SJSA1 (cell line): ENCODE measurements at regions not wholly inside any gene's neighbourhood (a gene's known extent, or its start where the extent isn't known, plus 50 kb on each side); places are given as distances from the start of the nearest gene placed in this dataset.
"Not testable (repeated sequence)": the region's sequence is repeated elsewhere in the genome, so short reads cannot be mapped to it uniquely, and the experiment has no call there.

Experiments
- DNase-seq, 2 experiments: peaks; one replicate each; pipeline ENCODE4 v3.0.0-alpha.2; 2015 to 2020; ENCODE audit warnings: low spot score in 2 of 2, low read depth in 1 of 2
- H3K27ac ChIP-seq: fragments of 250-450 bp; sonication (Bioruptor Pico); 2 replicates; pipeline ENCODE4 v1.5.1; 2020; ENCODE audit warnings: mild to moderate bottlenecking, moderate library complexity
- H3K27me3 ChIP-seq: fragments of 250-450 bp; sonication (Bioruptor Pico); replicated peaks from 2 replicates; pipeline ENCODE4 v1.5.1; 2020; ENCODE audit warnings: mild to moderate bottlenecking, moderate library complexity
- H3K36me3 ChIP-seq: fragments of 250-450 bp; sonication (Bioruptor Pico); 2 replicates; pipeline ENCODE4 v1.5.1; 2020; ENCODE audit warnings: mild to moderate bottlenecking
- H3K4me1 ChIP-seq: fragments of 250-450 bp; sonication (Bioruptor Pico); replicated peaks from 2 replicates; pipeline ENCODE4 v1.6.1; 2021; ENCODE audit warnings: mild to moderate bottlenecking
- H3K4me3 ChIP-seq: fragments of 250-450 bp; sonication (Bioruptor Pico); 2 replicates; pipeline ENCODE4 v1.5.1; 2020; ENCODE audit warnings: mild to moderate bottlenecking
- H3K9me3 ChIP-seq: fragments of 250-450 bp; sonication (Bioruptor Pico); replicated peaks from 2 replicates; pipeline ENCODE4 v1.5.1; 2020; ENCODE audit warnings: mild to moderate bottlenecking

DNA sequence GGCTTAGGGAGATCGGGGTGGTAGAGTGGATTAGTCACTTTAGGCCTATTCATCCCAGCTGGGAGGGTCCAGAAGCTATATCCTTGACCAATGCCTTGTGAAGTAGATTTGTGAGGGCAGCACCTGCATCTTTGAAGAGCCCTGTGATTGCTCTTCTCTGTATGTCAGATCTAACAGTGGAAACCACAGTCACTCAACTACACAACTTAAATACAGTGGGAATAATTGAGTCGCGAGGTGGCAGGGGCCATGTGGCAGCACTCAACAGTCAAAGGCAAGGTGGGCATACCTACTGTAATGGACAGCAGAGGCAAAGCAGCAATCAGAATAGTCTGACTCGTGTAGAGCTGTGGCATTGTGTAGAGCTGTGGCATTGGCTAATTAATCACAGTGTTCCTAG, 202.1 kb upstream of the KIF2A start:
- not testable (repeated sequence) for H3K27me3 ChIP-seq, H3K9me3 ChIP-seq, H3K4me3 ChIP-seq, H3K27ac ChIP-seq, DNase-seq, H3K4me1 ChIP-seq, H3K36me3 ChIP-seq

DNA sequence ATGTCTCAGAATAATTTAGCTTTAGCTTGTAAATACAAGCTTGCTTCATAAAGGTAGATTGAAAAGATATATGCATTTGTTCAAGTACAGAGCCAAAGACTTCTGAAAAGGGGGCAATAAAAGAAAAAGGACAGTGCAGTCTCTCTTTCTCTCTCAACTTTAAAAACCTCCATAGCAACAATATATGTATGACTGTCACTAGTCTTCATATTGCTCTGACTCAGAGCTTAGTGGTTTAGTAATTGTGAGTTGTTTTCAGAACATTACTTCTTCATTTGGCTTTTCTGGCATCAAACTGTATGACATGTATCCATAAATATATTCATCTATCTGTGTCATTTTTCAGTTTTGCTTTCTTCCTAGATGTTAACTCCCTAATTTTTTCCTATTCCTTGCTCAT, 194.6 kb upstream of the KIF2A start:
- no peak overlapping the region for H3K27ac ChIP-seq
- no peaks in the 10 kb centered on the region for H3K9me3 ChIP-seq
- H3K4me1 ChIP-seq: no peaks in the 10 kb centered on the region
- no peaks in the 10 kb centered on the region for H3K27me3 ChIP-seq
- no peak for DNase-seq
- no peaks in the 10 kb centered on the region for H3K36me3 ChIP-seq
- no peak overlapping the region for H3K4me3 ChIP-seq

DNA sequence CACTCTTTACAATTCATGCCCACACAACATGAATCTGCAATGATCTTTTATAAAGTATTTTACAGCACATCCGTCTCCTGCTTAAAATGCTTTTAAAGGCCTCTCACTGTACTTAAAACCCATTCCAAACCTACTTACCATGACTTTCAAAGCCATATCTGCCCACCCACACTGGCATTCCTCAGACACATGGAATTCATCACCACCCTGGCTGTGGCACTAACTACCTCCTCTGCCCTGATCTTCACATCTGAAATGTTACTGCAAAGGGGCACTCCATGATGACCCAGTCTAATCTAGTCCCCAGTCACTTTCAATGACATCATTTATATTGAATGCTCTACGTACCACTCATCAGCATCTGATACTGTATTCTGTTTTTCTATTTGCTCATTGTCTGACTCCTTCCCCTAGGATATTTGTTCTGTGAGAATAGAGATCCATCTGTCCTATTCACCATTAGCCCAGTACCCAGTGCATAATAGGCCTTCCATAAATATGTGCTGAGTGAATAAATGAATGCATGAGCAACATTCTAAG, 193.2 kb upstream of the KIF2A start:
- H3K27me3 ChIP-seq: no peaks in the 10 kb centered on the region
- H3K4me1 ChIP-seq: no peaks in the 10 kb centered on the region
- H3K27ac ChIP-seq: no peak overlapping the region
- no peaks in the 10 kb centered on the region for H3K9me3 ChIP-seq
- DNase-seq: peak in 1 of 2 experiments; percentile 3
- no peaks in the 10 kb centered on the region for H3K36me3 ChIP-seq
- H3K4me3 ChIP-seq: no peak overlapping the region

DNA sequence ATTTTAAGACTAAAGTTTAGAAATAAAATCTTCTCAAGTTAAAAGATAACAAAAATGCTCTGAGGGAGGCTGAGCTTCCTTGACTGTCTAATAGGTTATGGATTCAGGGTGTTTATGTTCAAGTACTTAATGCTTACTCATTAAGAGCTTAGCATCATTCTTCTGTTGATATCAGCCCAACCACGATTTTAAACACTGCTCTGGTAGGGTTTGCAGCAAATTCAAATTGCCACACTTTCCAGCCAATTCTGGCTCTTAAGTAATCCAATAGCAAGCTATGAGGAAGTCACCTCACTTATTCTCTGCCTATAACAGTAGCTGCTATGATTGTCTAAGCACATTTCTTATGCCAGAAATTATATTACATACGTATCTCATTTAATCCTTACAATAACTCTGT, 191.0 kb upstream of the KIF2A start:
- Histone ChIP-seq H3K9me3 (no peaks in the 10 kb centered on the region), H3K36me3 (no peaks in the 10 kb centered on the region), H3K4me1 (no peaks in the 10 kb centered on the region), H3K27ac (no peak overlapping the region), H3K4me3 (no peak overlapping the region), H3K27me3 (no peaks in the 10 kb centered on the region)
- no peak for DNase-seq

DNA sequence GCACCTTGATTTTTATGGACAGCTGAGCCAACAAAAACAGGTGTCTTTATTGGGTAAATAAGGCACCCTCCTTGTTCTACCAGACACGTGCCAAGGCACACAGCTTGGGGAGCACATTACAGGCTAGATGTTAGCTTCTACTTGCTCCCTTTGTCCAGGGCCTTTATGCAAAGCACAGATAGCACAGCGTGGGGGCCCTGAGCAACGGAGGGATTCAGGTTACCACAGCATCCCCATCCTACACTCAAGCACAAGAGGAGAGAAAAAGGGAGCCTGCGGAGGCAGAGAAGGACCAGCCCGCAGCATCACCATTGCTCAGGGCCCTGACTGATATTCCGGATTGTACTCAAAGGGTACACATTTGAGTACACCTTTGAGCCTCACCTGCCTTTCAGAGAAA, 181.7 kb upstream of the KIF2A start:
- Histone ChIP-seq H3K27ac (no peak overlapping the region), H3K4me1 (no peaks in the 10 kb centered on the region), H3K27me3 (no peaks in the 10 kb centered on the region), H3K36me3 (no peaks in the 10 kb centered on the region), H3K9me3 (no peaks in the 10 kb centered on the region), H3K4me3 (no peak overlapping the region)
- no peak for DNase-seq

DNA sequence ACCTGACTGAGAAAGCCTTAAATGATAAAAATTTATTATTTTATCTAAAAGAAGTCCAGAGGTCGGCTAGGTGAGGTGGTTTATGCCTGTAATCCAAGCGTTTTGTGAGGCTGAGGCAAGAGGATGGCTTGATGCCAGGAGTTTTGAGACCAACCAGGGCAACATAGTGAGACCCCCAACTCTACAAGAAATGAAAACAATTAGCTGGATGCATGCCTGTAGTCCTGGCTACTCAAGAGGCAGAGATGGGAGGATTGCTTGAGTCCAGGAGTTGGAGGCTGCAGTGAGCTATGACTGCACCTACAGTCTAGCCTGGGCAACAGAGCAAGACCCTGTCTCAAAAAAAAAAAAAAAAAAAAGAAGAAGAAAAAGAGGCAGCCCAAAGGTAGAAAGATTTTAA, 179.9 kb upstream of the KIF2A start:
- Histone ChIP-seq H3K4me1 (no peaks in the 10 kb centered on the region), H3K9me3 (no peaks in the 10 kb centered on the region), H3K27ac (no peak overlapping the region), H3K36me3 (no peaks in the 10 kb centered on the region), H3K4me3 (no peak overlapping the region), H3K27me3 (no peaks in the 10 kb centered on the region)
- DNase-seq: no peak

DNA sequence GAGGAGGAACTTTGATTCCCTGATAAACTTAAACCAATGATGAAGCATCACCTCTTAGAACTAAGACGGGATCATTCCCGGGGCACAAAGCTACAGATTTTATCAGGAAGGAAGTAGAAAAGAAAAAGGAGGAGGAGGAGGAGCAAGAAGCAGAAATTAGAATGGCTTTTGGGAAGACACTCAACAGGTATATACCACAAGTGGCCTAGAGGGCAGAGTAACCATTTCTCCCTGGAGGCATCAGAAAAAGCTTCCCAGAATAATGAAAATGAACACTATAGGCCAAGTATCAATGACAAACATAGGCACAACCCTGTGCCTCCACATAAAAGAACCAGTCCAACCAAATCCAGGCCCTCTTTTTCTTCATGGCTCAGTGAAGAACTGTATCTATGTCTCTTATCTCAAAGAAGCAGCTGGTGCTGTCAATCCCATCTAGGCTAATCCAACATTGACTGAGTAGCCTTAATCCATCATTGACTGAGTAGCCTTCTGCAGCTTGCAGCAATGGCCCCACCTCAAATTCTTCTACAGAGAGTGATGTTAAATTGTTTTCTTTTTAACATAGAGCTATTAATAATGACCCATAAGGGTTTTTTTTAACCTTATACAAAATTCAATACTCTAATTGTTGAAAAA, 178.8 kb upstream of the KIF2A start:
- no peaks in the 10 kb centered on the region for H3K36me3 ChIP-seq
- H3K27ac ChIP-seq: no peak overlapping the region
- H3K27me3 ChIP-seq: no peaks in the 10 kb centered on the region
- no peak overlapping the region for H3K4me3 ChIP-seq
- H3K9me3 ChIP-seq: no peaks in the 10 kb centered on the region
- no peak for DNase-seq
- H3K4me1 ChIP-seq: no peaks in the 10 kb centered on the region

DNA sequence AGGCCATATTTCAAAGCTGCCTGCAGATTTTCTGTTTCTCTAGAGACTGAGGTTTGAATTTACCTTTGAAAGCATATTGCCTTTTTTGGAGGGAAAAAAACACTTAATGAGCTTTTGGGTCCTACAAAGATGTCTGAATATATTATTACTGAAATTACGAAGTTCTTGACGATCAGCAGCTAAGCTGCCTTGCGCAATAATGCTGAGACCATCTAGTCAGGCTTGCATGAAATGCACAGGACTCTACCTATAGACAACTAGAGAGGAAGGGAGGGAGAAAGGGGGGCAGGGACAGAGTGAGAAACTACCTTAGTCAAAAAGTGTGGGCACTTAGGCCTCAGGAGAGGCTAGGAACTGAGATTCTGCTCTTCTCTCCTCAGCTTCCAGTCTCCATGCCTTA, 175.9 kb upstream of the KIF2A start:
- Histone ChIP-seq H3K27me3 (no peaks in the 10 kb centered on the region), H3K4me1 (no peaks in the 10 kb centered on the region), H3K9me3 (no peaks in the 10 kb centered on the region), H3K4me3 (no peak overlapping the region), H3K36me3 (no peaks in the 10 kb centered on the region), H3K27ac (no peak overlapping the region)
- DNase-seq: no peak

DNA sequence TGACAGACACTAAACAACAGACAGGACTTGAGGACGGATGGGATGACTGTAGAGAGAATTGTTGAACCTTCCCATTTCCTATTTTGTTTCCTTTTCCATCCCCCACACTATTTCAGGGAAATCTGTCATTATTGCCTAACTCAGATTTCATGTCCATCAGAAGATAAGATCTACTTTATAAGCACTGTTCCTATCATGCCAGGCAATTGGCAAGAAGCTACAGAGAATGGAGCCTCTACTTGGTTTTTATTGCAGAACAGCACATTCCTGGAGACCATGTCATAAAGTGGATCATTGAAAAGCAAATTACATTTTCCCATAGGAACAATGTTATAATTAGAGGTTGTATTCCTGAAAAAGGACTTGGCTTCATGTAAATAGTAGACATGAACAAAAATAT, 173.7 kb upstream of the KIF2A start:
- no peak overlapping the region for H3K4me3 ChIP-seq
- H3K36me3 ChIP-seq: no peaks in the 10 kb centered on the region
- no peaks in the 10 kb centered on the region for H3K4me1 ChIP-seq
- DNase-seq: no peak
- no peaks in the 10 kb centered on the region for H3K9me3 ChIP-seq
- H3K27ac ChIP-seq: no peak overlapping the region
- no peaks in the 10 kb centered on the region for H3K27me3 ChIP-seq

DNA sequence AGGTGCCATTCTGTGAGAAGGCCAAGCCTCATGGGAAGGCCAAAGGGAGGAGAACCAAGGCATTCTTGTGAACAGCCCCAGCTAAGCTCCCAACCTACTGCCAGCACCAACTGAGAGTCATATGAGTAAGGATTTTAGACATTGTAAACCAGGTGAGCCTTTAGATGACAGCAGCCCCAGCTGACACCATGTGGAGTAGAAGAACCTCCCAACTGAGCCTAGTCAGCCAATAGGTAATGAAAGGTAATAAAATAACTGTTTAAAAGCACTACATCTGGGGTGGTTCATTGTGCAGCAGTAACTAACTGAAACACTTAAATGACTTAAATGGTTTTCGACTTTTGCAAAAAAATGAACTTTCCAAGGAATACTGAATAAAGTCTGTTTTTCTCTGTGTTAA, 172.6 kb upstream of the KIF2A start:
- Histone ChIP-seq H3K27me3 (no peaks in the 10 kb centered on the region), H3K4me3 (no peak overlapping the region), H3K9me3 (no peaks in the 10 kb centered on the region), H3K36me3 (no peaks in the 10 kb centered on the region), H3K4me1 (no peaks in the 10 kb centered on the region), H3K27ac (no peak overlapping the region)
- DNase-seq: no peak

DNA sequence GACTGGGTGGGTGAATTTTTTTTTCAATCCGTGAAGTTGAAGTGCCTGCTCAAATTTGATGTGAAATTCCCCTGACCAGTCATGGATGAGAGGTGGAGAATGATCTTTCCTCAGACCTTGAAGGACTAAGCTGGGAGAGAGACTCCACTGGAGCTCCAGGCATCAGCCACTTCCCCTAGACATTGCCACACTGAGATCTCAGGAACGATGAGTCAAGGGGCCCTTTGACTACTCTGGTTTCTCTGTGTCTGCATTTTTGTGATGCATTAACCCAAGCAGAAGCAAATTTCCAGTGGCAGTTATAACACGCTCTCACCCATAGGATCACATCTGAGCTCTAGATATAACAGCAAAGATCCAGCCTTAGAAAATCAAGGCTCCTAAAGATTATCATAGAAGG, 171.2 kb upstream of the KIF2A start:
- Histone ChIP-seq H3K9me3 (no peaks in the 10 kb centered on the region), H3K4me1 (no peaks in the 10 kb centered on the region), H3K4me3 (no peak overlapping the region), H3K27ac (no peak overlapping the region), H3K36me3 (no peaks in the 10 kb centered on the region), H3K27me3 (no peaks in the 10 kb centered on the region)
- no peak for DNase-seq

DNA sequence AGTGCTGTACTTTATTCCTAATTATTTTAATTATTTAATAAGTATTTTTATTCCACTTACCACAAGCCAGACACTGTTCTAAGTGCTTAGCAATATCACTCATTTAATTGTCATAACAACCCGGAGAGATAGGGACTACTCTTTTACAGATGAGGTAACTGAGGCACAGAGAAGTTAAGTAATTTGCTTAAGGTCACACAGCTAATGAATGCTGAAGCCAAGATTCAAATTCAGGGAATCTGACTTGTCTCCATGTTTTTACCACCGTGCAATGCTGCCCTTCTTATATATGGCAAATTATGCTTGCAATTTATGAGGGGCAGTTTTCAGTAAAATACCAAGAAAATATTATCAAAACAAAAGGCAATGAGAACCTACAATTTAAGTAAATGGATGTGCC, 168.4 kb upstream of the KIF2A start:
- Histone ChIP-seq H3K4me1 (no peaks in the 10 kb centered on the region), H3K27ac (no peak overlapping the region), H3K4me3 (no peak overlapping the region), H3K9me3 (no peaks in the 10 kb centered on the region), H3K36me3 (no peaks in the 10 kb centered on the region), H3K27me3 (no peaks in the 10 kb centered on the region)
- DNase-seq: no peak

DNA sequence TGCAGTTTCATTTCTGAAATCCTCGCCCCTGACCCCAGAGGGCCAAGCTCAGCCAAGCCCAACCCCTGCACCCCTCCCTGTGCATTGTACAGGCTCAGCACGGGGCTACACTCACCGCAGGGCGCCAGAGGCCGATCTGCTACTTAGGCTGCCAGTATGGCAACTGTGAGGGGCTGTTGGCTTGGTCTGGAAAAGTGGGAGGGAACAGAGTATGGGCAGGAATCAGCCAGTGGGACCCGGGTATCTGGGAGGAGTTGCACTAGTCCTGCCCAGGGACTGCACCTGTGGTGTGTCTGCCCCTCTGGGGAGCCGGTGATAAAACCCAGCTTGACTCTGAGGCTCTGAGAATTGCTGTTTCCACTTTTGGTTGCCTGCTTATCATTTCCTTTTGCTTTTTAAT, 167.4 kb upstream of the KIF2A start:
- H3K27me3 ChIP-seq: no peaks in the 10 kb centered on the region
- no peaks in the 10 kb centered on the region for H3K9me3 ChIP-seq
- no peak overlapping the region for H3K27ac ChIP-seq
- H3K36me3 ChIP-seq: no peaks in the 10 kb centered on the region
- no peak for DNase-seq
- no peaks in the 10 kb centered on the region for H3K4me1 ChIP-seq
- H3K4me3 ChIP-seq: no peak overlapping the region

DNA sequence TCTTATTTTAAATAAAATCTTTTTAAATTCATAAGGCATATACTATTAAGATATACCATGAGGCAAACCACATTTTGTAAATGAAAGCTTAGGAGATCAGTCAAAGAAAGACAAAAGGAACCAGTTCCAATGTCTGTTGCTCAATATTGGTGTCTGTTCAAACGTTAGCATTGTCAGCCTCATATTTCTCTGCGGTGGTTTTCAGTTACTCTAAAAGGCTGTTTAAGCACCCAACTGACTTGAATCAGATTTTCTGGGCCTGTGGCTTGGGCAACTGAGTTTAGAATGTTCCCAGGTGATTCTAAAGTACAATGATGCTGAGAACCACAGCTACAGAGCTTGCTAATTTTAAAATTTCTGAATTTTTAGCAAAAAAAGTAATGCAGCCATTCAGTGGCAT, 166.3 kb upstream of the KIF2A start:
- DNase-seq: no peak
- no peaks in the 10 kb centered on the region for H3K36me3 ChIP-seq
- no peak overlapping the region for H3K4me3 ChIP-seq
- H3K9me3 ChIP-seq: no peaks in the 10 kb centered on the region
- no peaks in the 10 kb centered on the region for H3K4me1 ChIP-seq
- no peaks in the 10 kb centered on the region for H3K27me3 ChIP-seq
- H3K27ac ChIP-seq: no peak overlapping the region

DNA sequence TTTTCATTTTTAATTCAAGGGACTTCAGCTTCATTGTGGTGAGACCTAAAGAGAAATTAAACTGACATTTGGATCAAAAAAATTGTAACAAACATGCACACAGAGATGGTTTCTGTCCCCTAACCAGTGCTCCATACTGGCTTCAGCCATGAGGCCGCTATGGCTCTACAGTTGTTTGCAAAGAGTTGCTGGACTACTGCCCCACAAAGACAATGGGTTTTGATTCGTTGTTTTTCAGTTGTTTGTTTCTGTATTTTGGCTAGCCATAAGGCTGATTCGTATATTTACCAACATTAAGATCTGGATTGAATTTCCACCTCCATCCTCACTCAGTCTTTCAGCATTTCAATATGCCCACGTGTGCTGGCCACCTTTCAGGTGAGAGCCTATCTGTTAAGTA, 163.7 kb upstream of the KIF2A start:
- Histone ChIP-seq H3K27me3 (no peaks in the 10 kb centered on the region), H3K4me1 (no peaks in the 10 kb centered on the region), H3K36me3 (no peaks in the 10 kb centered on the region), H3K27ac (no peak overlapping the region), H3K9me3 (no peaks in the 10 kb centered on the region), H3K4me3 (no peak overlapping the region)
- DNase-seq: no peak
